Fibroblast of lung (primary cell): ENCODE measurements at regions not wholly inside any gene's neighbourhood (a gene's known extent, or its start where the extent isn't known, plus 50 kb on each side); places are given as distances from the start of the nearest gene placed in this dataset.

ENCODE experiments used
- DNase-seq, 2 donors: peaks; one replicate each; pipeline versions ENCODE4 v3.0.0 to v3.0.0-alpha.2; 2010; ENCODE audit warnings: low read depth in 2 of 2
- H2AFZ ChIP-seq: 2 replicates; pipeline ENCODE4 v1.5.1; 2012; ENCODE audit warnings: low read length, control low read depth, inconsistent platforms
- H3K27ac ChIP-seq: 2 replicates; pipeline ENCODE4 v1.5.1; 2011; ENCODE audit warnings: low read length, control low read depth; ENCODE audit not compliant: insufficient read depth
- H3K27me3 ChIP-seq: 2 replicates; pipeline ENCODE4 v1.5.1; 2011; ENCODE audit warnings: mild to moderate bottlenecking, low read length; ENCODE audit not compliant: control insufficient read depth, insufficient read depth
- H3K36me3 ChIP-seq: 2 replicates; pipeline ENCODE4 v1.5.1; 2011; ENCODE audit warnings: low read length; ENCODE audit not compliant: control insufficient read depth, insufficient read depth
- H3K4me1 ChIP-seq: 2 replicates; pipeline ENCODE4 v1.5.1; 2011; ENCODE audit warnings: low read length; ENCODE audit not compliant: control insufficient read depth, insufficient read depth; ENCODE audit errors: extremely low read depth
- H3K4me2 ChIP-seq: 2 replicates; pipeline ENCODE4 v1.5.1; 2011; ENCODE audit warnings: low read length, control low read depth; ENCODE audit not compliant: insufficient read depth; ENCODE audit errors: extremely low read depth
- H3K4me3 ChIP-seq, 4 experiments: fragments of 200-600 bp in 1 of 4; sonication (generic) in 1 of 4; replicated peaks in 1 of 4; 2 replicates each; pipeline ENCODE4 v1.5.1; 2011 to 2016; ENCODE audit warnings: low read length in 4 of 4, low read depth in 3 of 4, mild to moderate bottlenecking in 3 of 4, control low read depth in 2 of 4, inconsistent platforms in 1 of 4, mixed read lengths in 1 of 4; ENCODE audit not compliant: insufficient read depth in 1 of 4; ENCODE audit errors: control extremely low read depth in 1 of 4
- H3K79me2 ChIP-seq: 2 replicates; pipeline ENCODE4 v1.5.1; 2012; ENCODE audit warnings: mild to moderate bottlenecking, low read length, inconsistent platforms; ENCODE audit not compliant: control insufficient read depth, insufficient read depth
- H3K9ac ChIP-seq: 2 replicates; pipeline ENCODE4 v1.5.1; 2011; ENCODE audit warnings: mild to moderate bottlenecking, low read length, control low read depth; ENCODE audit not compliant: insufficient read depth
- H3K9me3 ChIP-seq: 2 replicates; pipeline ENCODE4 v1.5.1; 2012; ENCODE audit warnings: low read depth, low read length; ENCODE audit not compliant: control insufficient read depth, insufficient read depth
- H4K20me1 ChIP-seq: 2 replicates; pipeline ENCODE4 v1.5.1; 2011; ENCODE audit warnings: low read length; ENCODE audit not compliant: control insufficient read depth, insufficient read depth; ENCODE audit errors: extremely low read depth
- CTCF ChIP-seq, 2 donors: IDR thresholded peaks in 1 of 2; conservative IDR thresholded peaks in 1 of 2; 1 replicate in 1 of 2; 2 replicates in 1 of 2; pipeline ENCODE4 v1.5.1; 2011 to 2012; ENCODE audit warnings: low read length in 2 of 2, control low read depth in 1 of 2, inconsistent platforms in 1 of 2, low read depth in 1 of 2, mild to moderate bottlenecking in 1 of 2
- EZH2 ChIP-seq: IDR thresholded peaks from 2 replicates; pipeline ENCODE4 v1.5.1; 2012; ENCODE audit warnings: low read length, control low read depth, mild to moderate bottlenecking; ENCODE audit errors: missing control alignments

DNA sequence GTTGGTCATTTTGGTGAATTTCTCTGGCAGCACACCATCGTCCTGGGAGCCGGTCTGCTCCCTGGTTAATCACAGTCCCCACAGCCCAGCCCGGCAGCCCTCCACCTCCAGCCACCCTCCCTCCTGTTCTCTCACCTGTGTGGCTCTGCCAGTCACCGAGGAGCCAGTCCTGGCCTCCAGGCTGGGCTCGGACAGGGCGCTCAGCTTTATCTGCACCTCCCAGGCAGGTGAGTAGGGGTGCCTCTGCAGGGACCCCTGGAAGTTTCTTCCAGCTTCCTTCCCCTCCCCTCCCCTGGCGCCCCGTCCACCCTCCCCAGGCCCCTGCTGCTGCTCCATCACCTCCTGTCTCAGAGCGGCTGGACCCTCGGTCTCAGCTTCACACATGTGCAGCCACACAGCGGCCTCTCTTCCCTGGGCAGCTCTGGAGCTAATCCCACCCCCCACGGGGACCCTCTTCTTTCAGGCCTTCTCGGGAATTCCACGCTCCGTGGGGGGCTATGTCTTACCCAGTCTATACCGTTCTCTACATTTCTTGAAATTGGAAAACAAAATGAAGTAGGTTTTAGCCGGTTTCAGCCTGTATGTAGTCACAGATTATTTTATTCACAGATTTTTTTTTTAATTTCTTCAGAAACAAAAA, 213.9 kb upstream of the PPP2R2D start:
- Histone ChIP-seq H3K4me1 (no peaks in the 10 kb centered on the region), H3K9me3 (no peaks in the 10 kb centered on the region), H3K27ac (no peak overlapping the region), H3K79me2 (no peaks in the 10 kb centered on the region), H3K4me3 (no peak overlapping the region), H3K9ac (no peak overlapping the region), H2AFZ (no peak overlapping the region), H3K36me3 (no peaks in the 10 kb centered on the region), H4K20me1 (no peaks in the 10 kb centered on the region), H3K4me2 (no peak overlapping the region), H3K27me3 (no peaks in the 10 kb centered on the region)
- DNase-seq = no peak
- no peak for TF ChIP-seq CTCF (conservative IDR thresholded peaks at IDR 0.05 in 1 of 2, IDR thresholded peaks at IDR 0.05 in 1 of 2; ENCODE audit: low read depth in 1 of 2, low read length in 2 of 2)

- no peak overlapping the region for H2AFZ ChIP-seq
- no peaks in the 10 kb centered on the region for H3K36me3 ChIP-seq
- no peaks in the 10 kb centered on the region for H3K79me2 ChIP-seq
- no peak for DNase-seq
- H3K9me3 ChIP-seq = no peaks in the 10 kb centered on the region
- H3K4me1 ChIP-seq = no peaks in the 10 kb centered on the region
- H3K4me2 ChIP-seq = no peak overlapping the region
- no peak overlapping the region for H3K4me3 ChIP-seq
- H3K9ac ChIP-seq = no peak overlapping the region
- H3K27ac ChIP-seq = no peak overlapping the region
- TF ChIP-seq CTCF (conservative IDR thresholded peaks at IDR 0.05 in 1 of 2, IDR thresholded peaks at IDR 0.05 in 1 of 2; ENCODE audit: low read depth in 1 of 2, low read length in 2 of 2) = no peak
- no peak for TF ChIP-seq EZH2
- H3K27me3 ChIP-seq = no peaks in the 10 kb centered on the region
- no peaks in the 10 kb centered on the region for H4K20me1 ChIP-seq
These were observed 212.5 kb upstream of the PPP2R2D start for GRCh38 chr10:131688304-131688703.

- no peaks in the 10 kb centered on the region for H3K79me2 ChIP-seq
- no peaks in the 10 kb centered on the region for H3K9me3 ChIP-seq
- H3K4me3 ChIP-seq = no peak overlapping the region
- H3K4me1 ChIP-seq = no peaks in the 10 kb centered on the region
- H4K20me1 ChIP-seq = no peaks in the 10 kb centered on the region
- H3K27me3 ChIP-seq = no peaks in the 10 kb centered on the region
- no peak overlapping the region for H3K4me2 ChIP-seq
- H3K9ac ChIP-seq = no peak overlapping the region
- H3K27ac ChIP-seq = no peak overlapping the region
- no peak for TF ChIP-seq CTCF (conservative IDR thresholded peaks at IDR 0.05 in 1 of 2, IDR thresholded peaks at IDR 0.05 in 1 of 2; ENCODE audit: low read depth in 1 of 2, low read length in 2 of 2)
- TF ChIP-seq EZH2 = no peak
- no peaks in the 10 kb centered on the region for H3K36me3 ChIP-seq
- no peak for DNase-seq
- H2AFZ ChIP-seq = no peak overlapping the region
These were observed 211.8 kb upstream of the PPP2R2D start for GRCh38 chr10:131689016-131689415.
